Panc1 (cell line): ENCODE measurements at regions not wholly inside any gene's neighbourhood (a gene's known extent, or its start where the extent isn't known, plus 50 kb on each side); places are given as distances from the start of the nearest gene placed in this dataset.
A peak's percentile ranks its signal among the peaks of the same experiment; 100 is the strongest.

ENCODE experiments used
- ATAC-seq: fragments of 200-7000 bp; cut with Tn5 transposase; 2 replicates; pipeline ENCODE4 v1.9.1; 2020; ENCODE audit warnings: mild to moderate bottlenecking, moderate library complexity
- BruUV-seq: library from RNA; stranded (reverse); fragments of 400-500 nt; replicated peaks from 2 replicates; lab custom pipeline; 2021; lab: Mats Ljungman, UMichigan
- CTCF ChIA-PET: fragments of 300-600 bp; sonication (Branson Sonifier 250); formaldehyde crosslinking; loops from one replicate; lab custom pipeline; 2022; ENCODE audit warnings: antibody characterized with exemption; lab: Charles Lee
- POLR2A ChIA-PET: fragments of 300-600 bp; sonication (Branson Sonifier 250); formaldehyde crosslinking; loops from one replicate; lab custom pipeline; 2022; ENCODE audit warnings: antibody characterized with exemption; lab: Charles Lee
- DNase-seq: peaks from one replicate; pipeline ENCODE4 v3.0.0-alpha.2; 2010; ENCODE audit warnings: low read depth, low spot score
- H3K27ac ChIP-seq: 2 replicates; pipeline ENCODE4 v1.5.1; 2011; ENCODE audit warnings: mild to moderate bottlenecking, low read length, inconsistent platforms
- H3K27me3 ChIP-seq: fragments of 200-500 bp; sonication (Bioruptor generic); 2 replicates; pipeline ENCODE4 v1.6.0; 2014; ENCODE audit warnings: low read length, inconsistent platforms; ENCODE audit not compliant: control insufficient read depth, insufficient read depth
- H3K36me3 ChIP-seq: fragments of 200-500 bp; sonication (Bioruptor generic); 2 replicates; pipeline ENCODE4 v1.5.1; 2014; ENCODE audit warnings: inconsistent platforms, mild to moderate bottlenecking, low read length, moderate library complexity; ENCODE audit not compliant: control insufficient read depth, insufficient read depth
- H3K4me1 ChIP-seq: 2 replicates; pipeline ENCODE4 v1.5.1; 2011; ENCODE audit warnings: inconsistent platforms, mild to moderate bottlenecking, low read length, moderate library complexity; ENCODE audit not compliant: control insufficient read depth, insufficient read depth
- H3K4me3 ChIP-seq, 2 experiments: 2 replicates each; pipeline ENCODE4 v1.5.1; 2011 to 2012; ENCODE audit warnings: low read depth in 2 of 2, low read length in 2 of 2, mild to moderate bottlenecking in 2 of 2, inconsistent platforms in 1 of 2, moderate library complexity in 1 of 2
- H3K9me3 ChIP-seq: fragments of 200-500 bp; sonication (Bioruptor generic); 2 replicates; pipeline ENCODE4 v1.5.1; 2014; ENCODE audit warnings: low read depth, mild to moderate bottlenecking, inconsistent platforms, low read length, moderate library complexity; ENCODE audit not compliant: control insufficient read depth, insufficient read depth
- CTCF ChIP-seq: fragments of 450-650 bp; IDR thresholded peaks from 2 replicates; pipeline ENCODE4 v1.5.1; 2017; ENCODE audit warnings: mild to moderate bottlenecking
- POLR2AphosphoS5 ChIP-seq: IDR thresholded peaks from 2 replicates; pipeline ENCODE4 v1.6.1; 2012; ENCODE audit warnings: mild to moderate bottlenecking, low read depth, low read length, moderate library complexity
- REST ChIP-seq, 2 experiments: IDR thresholded peaks; 2 replicates each; pipeline ENCODE4 v1.6.1; 2011 to 2012; ENCODE audit warnings: low read depth in 2 of 2, control low read depth in 1 of 2, low read length in 1 of 2, mild to moderate bottlenecking in 1 of 2, moderate library complexity in 1 of 2; ENCODE audit not compliant: insufficient read depth in 1 of 2
- SIN3A ChIP-seq: IDR thresholded peaks from 2 replicates; pipeline ENCODE4 v1.6.1; 2012; ENCODE audit warnings: low read depth, mild to moderate bottlenecking, low read length, moderate library complexity, borderline replicate concordance; ENCODE audit not compliant: insufficient read depth
- TCF7L2 ChIP-seq: IDR thresholded peaks from 2 replicates; pipeline ENCODE4 v1.6.1; 2011; ENCODE audit warnings: mild to moderate bottlenecking, low read depth, low read length, inconsistent platforms
- in situ Hi-C: cut with HindIII; loops from 2 replicates; pipeline ENCODE4 v1.10.0; 2016; ENCODE audit warnings: low sequenced_read_pairs, low pct_unique_long_range_greater_than_20kb
- intact Hi-C: fragments of 100-400 bp; cut with micrococcal nuclease; formaldehyde crosslinking; loops from one replicate; pipeline ENCODE4 v1.10.0; 2022; ENCODE audit not compliant: unreplicated experiment

GRCh38 chr21:16324630-16325029, 594.8 kb downstream of the USP25 start:
- no peaks in the 10 kb centered on the region for H3K36me3 ChIP-seq
- no peaks in the 10 kb centered on the region for H3K4me1 ChIP-seq
- BruUV-seq: no TSS peak
- H3K9me3 ChIP-seq: no peaks in the 10 kb centered on the region
- ChIA-PET POLR2A (interaction anchor here (0.7 kb wide), 1 partner anchor 108 kb away, joined by 4 read pairs; no protein-coding TSS in a partner anchor), CTCF (no interaction called here)
- in situ Hi-C loops (no loop called here), intact Hi-C loops (loop anchor here (5.0 kb wide), 1 partner anchor 242 kb away; no protein-coding TSS in a partner anchor)
- DNase-seq: no peak
- no peak overlapping the region for H3K27ac ChIP-seq
- H3K27me3 ChIP-seq: no peaks in the 10 kb centered on the region
- TF ChIP-seq POLR2AphosphoS5 (no peak), REST (IDR thresholded peaks at IDR 0.05; ENCODE audit: insufficient read depth in 1 of 2, low read depth in 2 of 2, low read length in 1 of 2) (no peak), TCF7L2 (no peak), SIN3A (no peak), CTCF (no peak)
- no peak for ATAC-seq
- no peak overlapping the region for H3K4me3 ChIP-seq

- ChIA-PET POLR2A (no interaction called here), CTCF (interaction anchor here (0.6 kb wide), 1 partner anchor 35 kb away, joined by 6 read pairs; no protein-coding TSS in a partner anchor)
- ATAC-seq (peak; percentile 95), DNase-seq (peak; percentile 51)
- H3K27ac ChIP-seq: no peak overlapping the region
- H3K4me3 ChIP-seq: no peak overlapping the region
- no peaks in the 10 kb centered on the region for H3K27me3 ChIP-seq
- no peaks in the 10 kb centered on the region for H3K4me1 ChIP-seq
- BruUV-seq: no TSS peak
- no peaks in the 10 kb centered on the region for H3K9me3 ChIP-seq
- H3K36me3 ChIP-seq: no peaks in the 10 kb centered on the region
- in situ Hi-C loops: no loop called here
- intact Hi-C loops: no loop called here
- TF ChIP-seq CTCF (peak; percentile 52; the same call in 1 of the 2 replicates), REST (IDR thresholded peaks at IDR 0.05; ENCODE audit: insufficient read depth in 1 of 2, low read depth in 2 of 2, low read length in 1 of 2) (no peak)
Observed at GRCh38 chr21:16330082-16330907, 600.5 kb downstream of the USP25 start.
